GM12891 (cell line): ENCODE measurements at regions not wholly inside any gene's neighbourhood (a gene's known extent, or its start where the extent isn't known, plus 50 kb on each side); places are given as distances from the start of the nearest gene placed in this dataset.

Source experiments
- PAX5 ChIP-seq: IDR thresholded peaks from 2 replicates; pipeline ENCODE4 v1.6.1; 2011; ENCODE audit warnings: low read length, moderate library complexity, mild to moderate bottlenecking; ENCODE audit not compliant: insufficient read depth, severe bottlenecking
- POLR2A ChIP-seq: IDR thresholded peaks from 2 replicates; pipeline ENCODE4 v1.6.1; 2011; ENCODE audit warnings: low read depth, low read length, control low read depth
- POLR2AphosphoS5 ChIP-seq: IDR thresholded peaks from 2 replicates; pipeline ENCODE4 v1.6.1; 2011; ENCODE audit warnings: low read depth, low read length, control low read depth
- POU2F2 ChIP-seq: IDR thresholded peaks from 2 replicates; pipeline ENCODE4 v1.6.1; 2011; ENCODE audit warnings: low read depth, mild to moderate bottlenecking, control low read depth, low read length, moderate library complexity
- SPI1 ChIP-seq: IDR thresholded peaks from 2 replicates; pipeline ENCODE4 v1.6.1; 2011; ENCODE audit warnings: low read depth, low read length, control low read depth
- TAF1 ChIP-seq: IDR thresholded peaks from 2 replicates; pipeline ENCODE4 v1.6.1; 2011; ENCODE audit warnings: low read depth, low read length, control low read depth

DNA sequence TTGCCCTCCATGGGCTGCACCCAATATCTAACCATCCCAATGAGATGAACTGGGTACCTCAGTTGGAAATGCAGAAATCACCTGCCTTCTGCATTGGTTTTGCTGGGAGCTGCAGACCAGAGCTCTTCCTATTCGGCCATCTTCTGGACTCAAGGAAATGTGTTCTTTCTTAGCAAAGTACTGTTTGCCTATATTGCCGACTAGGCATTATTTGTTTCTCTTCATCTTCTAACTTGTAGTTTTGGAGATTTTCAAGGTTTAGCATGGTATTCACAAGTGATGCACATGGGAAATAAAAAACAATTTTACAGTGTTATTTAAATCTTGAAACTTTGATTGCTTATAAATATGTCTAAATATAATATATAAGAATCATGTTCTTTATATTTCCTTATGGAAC, 377.8 kb upstream of the POU1F1 start:
- TF ChIP-seq POLR2A (no peak), POLR2AphosphoS5 (no peak), TAF1 (no peak), PAX5 (no peak), SPI1 (no peak), POU2F2 (no peak)
